ENCODE measurements at regions not wholly inside any gene's neighbourhood (a gene's known extent, or its start where the extent isn't known, plus 50 kb on each side); places are given as distances from the start of the nearest gene placed in this dataset.

DNA sequence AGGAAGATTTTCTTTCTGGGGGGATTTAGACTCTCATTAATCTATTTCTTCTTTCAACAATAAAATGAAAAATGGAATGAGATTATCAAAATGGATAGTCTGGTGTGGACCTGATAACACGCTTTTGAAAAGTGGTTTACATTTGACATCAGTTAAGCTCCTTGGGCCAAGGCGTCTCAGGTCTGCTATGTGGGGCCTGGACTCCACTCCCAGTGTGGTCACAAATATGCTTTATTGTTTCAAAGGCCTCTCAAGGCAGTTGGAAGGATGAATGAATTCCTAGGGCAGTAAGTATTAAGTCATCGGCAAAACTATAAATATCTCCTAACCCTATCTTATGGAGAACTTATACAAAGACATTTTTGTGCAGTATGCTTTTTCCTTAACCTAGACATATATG, 74.5 kb downstream of the ETAA1 start:
- no peaks in the 10 kb centered on the region for H3K36me3 Mint-ChIP-seq
- no peak overlapping the region for H3K27ac Mint-ChIP-seq
- Histone ChIP-seq H3K9ac (ENCODE audit: insufficient read depth, low read length, poor library complexity, severe bottlenecking) (no peak overlapping the region), H3K36me3 (replicated peaks in 1 of 2; ENCODE audit: control insufficient read depth in 1 of 2, insufficient read depth in 2 of 2, low read length in 2 of 2) (no peaks in the 10 kb centered on the region), H4K20me1 (ENCODE audit: insufficient read depth, low read length) (no peaks in the 10 kb centered on the region), H3K27ac (ENCODE audit: low read depth in 1 of 2, low read length in 2 of 2) (no peak overlapping the region), H3K4me1 (ENCODE audit: control insufficient read depth in 1 of 2, insufficient read depth in 2 of 2, low read length in 2 of 2) (no peaks in the 10 kb centered on the region), H3K4me3 (replicated peaks in 1 of 3; ENCODE audit: low read depth in 2 of 3, low read length in 3 of 3) (no peak overlapping the region), H3K27me3 (ENCODE audit: control insufficient read depth in 2 of 2, insufficient read depth in 2 of 2, low read length in 2 of 2) (no peaks in the 10 kb centered on the region), H3K4me2 (replicated peaks; ENCODE audit: extremely low read depth, low read length, poor library complexity, severe bottlenecking) (no peak overlapping the region), H3K79me2 (ENCODE audit: insufficient read depth, low read length) (no peaks in the 10 kb centered on the region), H3K9me3 (replicated peaks in 1 of 2; ENCODE audit: control insufficient read depth in 1 of 2, insufficient read depth in 1 of 2, low read length in 2 of 2) (no peaks in the 10 kb centered on the region), H2AFZ (ENCODE audit: insufficient read depth, low read depth, low read length, poor library complexity, severe bottlenecking) (no peak overlapping the region)
- TF ChIP-seq, protein P1, sequence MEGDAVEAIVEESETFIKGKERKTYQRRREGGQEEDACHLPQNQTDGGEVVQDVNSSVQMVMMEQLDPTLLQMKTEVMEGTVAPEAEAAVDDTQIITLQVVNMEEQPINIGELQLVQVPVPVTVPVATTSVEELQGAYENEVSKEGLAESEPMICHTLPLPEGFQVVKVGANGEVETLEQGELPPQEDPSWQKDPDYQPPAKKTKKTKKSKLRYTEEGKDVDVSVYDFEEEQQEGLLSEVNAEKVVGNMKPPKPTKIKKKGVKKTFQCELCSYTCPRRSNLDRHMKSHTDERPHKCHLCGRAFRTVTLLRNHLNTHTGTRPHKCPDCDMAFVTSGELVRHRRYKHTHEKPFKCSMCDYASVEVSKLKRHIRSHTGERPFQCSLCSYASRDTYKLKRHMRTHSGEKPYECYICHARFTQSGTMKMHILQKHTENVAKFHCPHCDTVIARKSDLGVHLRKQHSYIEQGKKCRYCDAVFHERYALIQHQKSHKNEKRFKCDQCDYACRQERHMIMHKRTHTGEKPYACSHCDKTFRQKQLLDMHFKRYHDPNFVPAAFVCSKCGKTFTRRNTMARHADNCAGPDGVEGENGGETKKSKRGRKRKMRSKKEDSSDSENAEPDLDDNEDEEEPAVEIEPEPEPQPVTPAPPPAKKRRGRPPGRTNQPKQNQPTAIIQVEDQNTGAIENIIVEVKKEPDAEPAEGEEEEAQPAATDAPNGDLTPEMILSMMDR (IDR thresholded peaks at IDR 0.05) = no peak
- intact Hi-C loops (cut with micrococcal nuclease) = no loop called here
- no peak for DNase-seq
- 100% methylated on average over 1 of the region's 3 CpGs for WGBS (ENCODE audit: insufficient coverage)
- peaks cover 0 to 6% (median 3%) of the 10 kb centered on the region in 3 donors for H3K27me3 Mint-ChIP-seq (ENCODE audit: low read depth in 3 of 3)
- H3K4me1 Mint-ChIP-seq = no peaks in the 10 kb centered on the region
- peaks cover 0 to 2% (median 0%) of the 10 kb centered on the region in 7 donors for H3K9me3 Mint-ChIP-seq
- no peak overlapping the region for H3K4me3 Mint-ChIP-seq

DNA sequence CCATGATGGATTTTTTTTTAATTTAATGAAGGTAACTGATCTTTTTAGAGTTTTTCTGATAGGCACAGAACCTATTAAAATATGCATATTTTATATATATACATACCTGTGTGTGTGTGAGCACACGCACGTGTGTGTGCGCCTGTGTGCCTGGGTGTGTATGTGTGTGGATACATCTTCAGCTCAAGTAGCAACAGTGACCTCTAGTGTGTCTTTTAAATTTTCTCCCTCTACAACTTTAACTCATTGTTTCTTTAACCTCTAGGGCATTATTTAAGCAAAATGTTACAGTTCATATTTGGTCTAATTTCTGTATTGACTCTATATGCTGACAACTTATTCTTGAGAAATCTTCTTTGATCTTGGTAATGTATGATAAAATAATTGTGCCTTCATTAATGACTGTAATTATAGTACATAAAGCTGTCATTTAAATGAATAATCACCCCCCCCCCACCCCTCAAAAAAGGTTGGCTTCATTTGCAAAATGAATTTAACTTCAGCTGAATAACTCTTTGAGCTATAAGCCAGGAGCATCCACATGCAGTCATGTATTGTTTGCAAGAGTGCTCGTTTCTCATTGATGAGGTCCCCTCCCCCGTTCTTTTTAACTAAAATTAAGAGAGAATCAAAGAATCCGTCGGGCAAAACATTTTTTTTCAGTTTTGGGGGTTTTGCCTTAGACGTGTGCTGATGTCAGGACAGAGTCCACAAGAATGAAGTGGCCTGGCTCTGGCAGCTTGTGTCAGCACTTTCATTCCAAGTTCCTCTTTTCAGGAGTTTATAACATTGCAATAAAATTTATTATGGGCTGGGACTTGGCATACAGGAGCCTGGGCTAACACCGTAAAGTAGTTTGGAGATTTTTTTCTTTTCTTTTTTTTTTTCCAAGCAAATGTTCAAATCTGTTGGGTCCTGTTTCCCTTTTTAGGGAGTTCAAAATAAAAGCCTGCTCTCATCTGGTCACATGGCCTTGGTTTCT, 80.0 kb downstream of the ETAA1 start:
- H3K9me3 ChIP-seq (replicated peaks in 1 of 2; ENCODE audit: control insufficient read depth in 1 of 2, insufficient read depth in 1 of 2, low read length in 2 of 2) = no peaks in the 10 kb centered on the region
- no peaks in the 10 kb centered on the region for H3K4me1 ChIP-seq (ENCODE audit: control insufficient read depth in 1 of 2, insufficient read depth in 2 of 2, low read length in 2 of 2)
- H4K20me1 ChIP-seq (ENCODE audit: insufficient read depth, low read length) = no peaks in the 10 kb centered on the region
- no peaks in the 10 kb centered on the region for H3K27me3 ChIP-seq (ENCODE audit: control insufficient read depth in 2 of 2, insufficient read depth in 2 of 2, low read length in 2 of 2)
- no peaks in the 10 kb centered on the region for H3K36me3 ChIP-seq (replicated peaks in 1 of 2; ENCODE audit: control insufficient read depth in 1 of 2, insufficient read depth in 2 of 2, low read length in 2 of 2)
- no peak overlapping the region for H3K27ac ChIP-seq (ENCODE audit: low read depth in 1 of 2, low read length in 2 of 2)
- Mint-ChIP-seq H3K4me3 (no peak overlapping the region), H3K36me3 (no peaks in the 10 kb centered on the region), H3K27me3 (ENCODE audit: low read depth in 3 of 3) (peaks cover 0 to 2% (median 0%) of the 10 kb centered on the region in 3 donors), H3K27ac (no peak overlapping the region), H3K9me3 (peaks cover 0 to 3% (median 0%) of the 10 kb centered on the region in 7 donors), H3K4me1 (no peaks in the 10 kb centered on the region)
- DNase-seq = no peak
- H3K79me2 ChIP-seq (ENCODE audit: insufficient read depth, low read length) = no peaks in the 10 kb centered on the region
- H3K4me3 ChIP-seq (replicated peaks in 1 of 3; ENCODE audit: low read depth in 2 of 3, low read length in 3 of 3) = no peak overlapping the region
- TF ChIP-seq, protein P1 (IDR thresholded peaks at IDR 0.05) = no peak
- no peak overlapping the region for H3K9ac ChIP-seq (ENCODE audit: insufficient read depth, low read length, poor library complexity, severe bottlenecking)
- 20% methylated on average over 1 of the region's 9 CpGs for WGBS (ENCODE audit: insufficient coverage)
- H2AFZ ChIP-seq (ENCODE audit: insufficient read depth, low read depth, low read length, poor library complexity, severe bottlenecking) = no peak overlapping the region
- intact Hi-C loops (cut with micrococcal nuclease) = no loop called here
- no peak overlapping the region for H3K4me2 ChIP-seq (replicated peaks; ENCODE audit: extremely low read depth, low read length, poor library complexity, severe bottlenecking)
